B cell (primary cell): ENCODE measurements at regions not wholly inside any gene's neighbourhood (a gene's known extent, or its start where the extent isn't known, plus 50 kb on each side); places are given as distances from the start of the nearest gene placed in this dataset.

ENCODE experiments used
- ATAC-seq: fragments of 200-7000 bp; cut with Tn5 transposase; one replicate; pipeline ENCODE4 v1.10.0; 2021; ENCODE audit warnings: low read depth, mild to moderate bottlenecking, moderate number of reproducible peaks, moderate library complexity
- CTCF ChIA-PET: fragments of 350-600 bp; sonication (Branson Sonifier 250); formaldehyde crosslinking; loops from one replicate; lab custom pipeline; 2021; ENCODE audit warnings: antibody characterized with exemption, inconsistent platforms; lab: Charles Lee
- POLR2A ChIA-PET: fragments of 350-600 bp; sonication (Branson Sonifier 250); formaldehyde crosslinking; loops from one replicate; lab custom pipeline; 2021; ENCODE audit warnings: antibody characterized with exemption; lab: Charles Lee
- DNase-seq: peaks from one replicate; pipeline ENCODE4 v3.0.0; 2013
- H2AFZ ChIP-seq: 2 replicates; pipeline ENCODE4 v1.6.1; 2012; ENCODE audit warnings: mild to moderate bottlenecking, low read depth, low read length; ENCODE audit not compliant: insufficient read depth, poor library complexity, severe bottlenecking
- H3K27ac ChIP-seq, 2 donors: 1 replicate in 1 of 2; 2 replicates in 1 of 2; pipeline ENCODE4 v1.5.1; 2012 to 2013; ENCODE audit warnings: low read length in 2 of 2, mild to moderate bottlenecking in 2 of 2, moderate library complexity in 1 of 2
- H3K27me3 ChIP-seq, 4 experiments: fragments of 200-600 bp in 1 of 4; sonication (generic) in 1 of 4; replicated peaks in 1 of 4; 1 replicate in 2 of 4; 2 replicates in 2 of 4; pipeline versions ENCODE4 v1.6.1 to v1.7.0; 2013 to 2016; ENCODE audit warnings: low read length in 3 of 4, mild to moderate bottlenecking in 2 of 4, mixed read lengths in 1 of 4, moderate library complexity in 1 of 4; ENCODE audit not compliant: insufficient read depth in 4 of 4, control insufficient read depth in 3 of 4; ENCODE audit errors: control extremely low read depth in 1 of 4
- H3K36me3 ChIP-seq, 2 experiments: replicated peaks in 1 of 2; 1 replicate in 1 of 2; 2 replicates in 1 of 2; pipeline versions ENCODE4 v1.6.1 to v1.7.1; 2013; ENCODE audit warnings: low read length in 1 of 2; ENCODE audit not compliant: insufficient read depth in 2 of 2, control insufficient read depth in 1 of 2; ENCODE audit errors: control extremely low read depth in 1 of 2, extremely low read depth in 1 of 2
- H3K4me1 ChIP-seq, 2 donors: fragments of 200-600 bp in 1 of 2; sonication (generic) in 1 of 2; 1 replicate in 1 of 2; 2 replicates in 1 of 2; pipeline versions ENCODE4 v1.5.1 to v1.6.1; 2013 to 2017; ENCODE audit warnings: low read length in 2 of 2; ENCODE audit not compliant: control insufficient read depth in 2 of 2, insufficient read depth in 2 of 2
- H3K4me2 ChIP-seq: replicated peaks from 2 replicates; pipeline ENCODE3; 2012; ENCODE audit warnings: mild to moderate bottlenecking, low read depth, low read length; ENCODE audit not compliant: poor library complexity, severe bottlenecking
- H3K4me3 ChIP-seq, 5 experiments: fragments of 200-600 bp in 1 of 5; sonication (generic) in 1 of 5; 1 replicate in 3 of 5; 2 replicates in 2 of 5; pipeline versions ENCODE4 v1.5.1 to v1.7.0; 2011 to 2016; ENCODE audit warnings: low read length in 4 of 5, mild to moderate bottlenecking in 4 of 5, low read depth in 2 of 5, control low read depth in 1 of 5, moderate library complexity in 1 of 5; ENCODE audit not compliant: insufficient read depth in 1 of 5; ENCODE audit errors: control extremely low read depth in 1 of 5, extremely low read depth in 1 of 5
- H3K79me2 ChIP-seq: fragments of 200-600 bp; sonication (generic); one replicate; pipeline ENCODE4 v1.6.0; 2016; ENCODE audit warnings: low read length; ENCODE audit not compliant: control insufficient read depth, insufficient read depth
- H3K9ac ChIP-seq: fragments of 200-600 bp; sonication (generic); 2 replicates; pipeline ENCODE4 v1.6.1; 2017; ENCODE audit warnings: mild to moderate bottlenecking, low read length, moderate library complexity
- H3K9me3 ChIP-seq, 3 donors: one replicate each; pipeline versions ENCODE4 v1.6.1 to v1.7.1; 2013; ENCODE audit warnings: low read length in 2 of 3; ENCODE audit not compliant: control insufficient read depth in 2 of 3, insufficient read depth in 1 of 3; ENCODE audit errors: control extremely low read depth in 1 of 3
- H4K20me1 ChIP-seq: 2 replicates; pipeline ENCODE4 v1.6.0; 2012; ENCODE audit warnings: mild to moderate bottlenecking, low read length; ENCODE audit not compliant: insufficient read depth, control insufficient read depth, poor library complexity, severe bottlenecking
- H3K27ac Mint-ChIP-seq: one replicate; pipeline ENCODE4 v1.8.0; 2021; ENCODE audit warnings: mixed read lengths
- H3K27me3 Mint-ChIP-seq: one replicate; pipeline ENCODE4 v1.8.0; 2021; ENCODE audit warnings: mixed read lengths
- H3K4me1 Mint-ChIP-seq: one replicate; pipeline ENCODE4 v1.8.0; 2021; ENCODE audit warnings: mixed read lengths
- H3K4me3 Mint-ChIP-seq: one replicate; pipeline ENCODE4 v1.8.0; 2021; ENCODE audit warnings: mixed read lengths
- H3K9me3 Mint-ChIP-seq: one replicate; pipeline ENCODE4 v1.8.0; 2022; ENCODE audit warnings: mixed read lengths; ENCODE audit not compliant: insufficient read depth
- EZH2 ChIP-seq: IDR thresholded peaks from 2 replicates; pipeline ENCODE4 v1.6.1; 2012; ENCODE audit warnings: borderline replicate concordance, low read depth, mild to moderate bottlenecking, moderate library complexity, low read length; ENCODE audit not compliant: insufficient read depth, poor library complexity, severe bottlenecking
- WGBS: methylation state at CpG from one replicate; pipeline ENCODE4 v1.1.5; 2013; ENCODE audit warnings: missing lambda C conversion rate; ENCODE audit not compliant: insufficient coverage; 5-methylcytosine and 5-hydroxymethylcytosine counted together
- intact Hi-C: fragments of 100-400 bp; cut with micrococcal nuclease; formaldehyde crosslinking; loops from one replicate; pipeline ENCODE4 v1.10.0; 2022
- TF ChIP-seq, protein P1 (sequence below): fragments of 200-600 bp; IDR thresholded peaks from one replicate; pipeline ENCODE4 v1.8.0; 2022; ENCODE audit warnings: antibody characterized with exemption, mild to moderate bottlenecking

DNA sequence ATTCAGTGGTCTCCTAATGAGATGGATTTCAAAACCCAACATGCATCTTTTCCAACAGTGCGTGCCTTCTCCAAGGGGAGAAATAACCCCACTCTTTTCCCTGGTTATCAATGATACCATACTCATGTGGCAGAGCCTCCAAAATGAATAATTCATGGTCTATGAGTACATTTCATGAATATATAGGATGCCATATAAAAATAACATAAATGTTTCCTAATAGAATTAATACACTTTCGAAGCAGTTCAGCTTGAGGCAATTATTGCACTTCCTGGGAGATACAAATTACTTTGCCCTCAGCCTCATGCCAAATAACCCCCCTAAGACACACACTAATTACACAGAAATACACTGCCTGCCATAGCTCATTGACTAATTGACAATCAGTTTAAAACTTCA, 318.6 kb downstream of the ZSWIM6 start:
- Histone ChIP-seq H3K4me2 (no peak overlapping the region), H3K4me3 (no peak overlapping the region), H3K36me3 (no peaks in the 10 kb centered on the region), H3K79me2 (no peaks in the 10 kb centered on the region), H3K4me1 (no peaks in the 10 kb centered on the region), H3K27ac (no peak overlapping the region), H3K9me3 (no peaks in the 10 kb centered on the region), H4K20me1 (no peaks in the 10 kb centered on the region), H3K27me3 (no peaks in the 10 kb centered on the region), H2AFZ (no peak overlapping the region), H3K9ac (no peak overlapping the region)
- CTCF ChIA-PET: interaction anchor here (1.5 kb wide), 2 partner anchors 9 to 595 kb away, joined by 6 to 7 read pairs; no protein-coding TSS in a partner anchor
- intact Hi-C loops: no loop called here
- Mint-ChIP-seq H3K4me3 (no peak overlapping the region), H3K9me3 (no peaks in the 10 kb centered on the region), H3K27ac (no peak overlapping the region), H3K27me3 (peaks cover 22% of the 10 kb centered on the region), H3K4me1 (no peaks in the 10 kb centered on the region)
- POLR2A ChIA-PET: no interaction called here
- TF ChIP-seq, protein P1, sequence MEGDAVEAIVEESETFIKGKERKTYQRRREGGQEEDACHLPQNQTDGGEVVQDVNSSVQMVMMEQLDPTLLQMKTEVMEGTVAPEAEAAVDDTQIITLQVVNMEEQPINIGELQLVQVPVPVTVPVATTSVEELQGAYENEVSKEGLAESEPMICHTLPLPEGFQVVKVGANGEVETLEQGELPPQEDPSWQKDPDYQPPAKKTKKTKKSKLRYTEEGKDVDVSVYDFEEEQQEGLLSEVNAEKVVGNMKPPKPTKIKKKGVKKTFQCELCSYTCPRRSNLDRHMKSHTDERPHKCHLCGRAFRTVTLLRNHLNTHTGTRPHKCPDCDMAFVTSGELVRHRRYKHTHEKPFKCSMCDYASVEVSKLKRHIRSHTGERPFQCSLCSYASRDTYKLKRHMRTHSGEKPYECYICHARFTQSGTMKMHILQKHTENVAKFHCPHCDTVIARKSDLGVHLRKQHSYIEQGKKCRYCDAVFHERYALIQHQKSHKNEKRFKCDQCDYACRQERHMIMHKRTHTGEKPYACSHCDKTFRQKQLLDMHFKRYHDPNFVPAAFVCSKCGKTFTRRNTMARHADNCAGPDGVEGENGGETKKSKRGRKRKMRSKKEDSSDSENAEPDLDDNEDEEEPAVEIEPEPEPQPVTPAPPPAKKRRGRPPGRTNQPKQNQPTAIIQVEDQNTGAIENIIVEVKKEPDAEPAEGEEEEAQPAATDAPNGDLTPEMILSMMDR: no peak
- no peak for TF ChIP-seq EZH2
- no CpG with 5 or more reads among the region's 2 CpGs for WGBS
- ATAC-seq: no peak
- DNase-seq: no peak

DNA sequence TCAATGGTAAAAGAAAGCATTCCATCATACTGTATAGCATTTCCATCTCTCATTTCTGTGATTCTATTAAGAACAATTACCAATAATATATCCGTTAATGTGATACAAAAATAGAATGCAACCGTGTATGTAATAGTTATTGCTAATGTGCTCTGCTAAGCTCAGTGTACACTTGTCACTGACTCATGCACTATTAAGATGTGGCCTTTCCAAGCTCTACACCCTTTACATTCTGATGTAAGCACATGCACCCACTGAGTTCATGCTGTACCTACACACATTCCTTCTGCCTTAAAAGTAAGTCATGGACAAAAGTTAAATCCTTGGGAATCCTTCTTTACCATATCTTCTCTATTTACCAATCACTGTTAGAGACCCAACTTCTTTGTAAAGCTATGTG, 319.1 kb downstream of the ZSWIM6 start:
- Mint-ChIP-seq H3K4me3 (no peak overlapping the region), H3K27ac (no peak overlapping the region), H3K9me3 (no peaks in the 10 kb centered on the region), H3K4me1 (no peaks in the 10 kb centered on the region), H3K27me3 (peaks cover 26% of the 10 kb centered on the region)
- Histone ChIP-seq H4K20me1 (no peaks in the 10 kb centered on the region), H3K4me3 (no peak overlapping the region), H3K27me3 (no peaks in the 10 kb centered on the region), H3K4me1 (no peaks in the 10 kb centered on the region), H3K9ac (no peak overlapping the region), H3K4me2 (no peak overlapping the region), H3K9me3 (no peaks in the 10 kb centered on the region), H3K36me3 (no peaks in the 10 kb centered on the region), H3K79me2 (no peaks in the 10 kb centered on the region), H3K27ac (no peak overlapping the region), H2AFZ (no peak overlapping the region)
- ChIA-PET CTCF (interaction anchor here (0.8 to 1.5 kb wide), 3 partner anchors 9 to 596 kb away, joined by 3 to 7 read pairs (median 6); no protein-coding TSS in a partner anchor), POLR2A (no interaction called here)
- WGBS: no CpG with 5 or more reads among the region's 2 CpGs
- ATAC-seq: no peak
- DNase-seq: no peak
- no peak for TF ChIP-seq EZH2
- TF ChIP-seq, protein P1: no peak
- intact Hi-C loops: no loop called here
